ENCODE measurements at regions not wholly inside any gene's neighbourhood (a gene's known extent, or its start where the extent isn't known, plus 50 kb on each side); places are given as distances from the start of the nearest gene placed in this dataset.
A peak's percentile ranks its signal among the peaks of the same experiment; 100 is the strongest.

- no peak for TF ChIP-seq CTCF (IDR thresholded peaks at IDR 0.05)
- H3K27me3 ChIP-seq: peaks cover 0 to 89% of the 10 kb centered on the region in 2 donors
Observed at GRCh38 chr17:79315358-79316105, 240.9 kb downstream of the ENGASE start.

DNA sequence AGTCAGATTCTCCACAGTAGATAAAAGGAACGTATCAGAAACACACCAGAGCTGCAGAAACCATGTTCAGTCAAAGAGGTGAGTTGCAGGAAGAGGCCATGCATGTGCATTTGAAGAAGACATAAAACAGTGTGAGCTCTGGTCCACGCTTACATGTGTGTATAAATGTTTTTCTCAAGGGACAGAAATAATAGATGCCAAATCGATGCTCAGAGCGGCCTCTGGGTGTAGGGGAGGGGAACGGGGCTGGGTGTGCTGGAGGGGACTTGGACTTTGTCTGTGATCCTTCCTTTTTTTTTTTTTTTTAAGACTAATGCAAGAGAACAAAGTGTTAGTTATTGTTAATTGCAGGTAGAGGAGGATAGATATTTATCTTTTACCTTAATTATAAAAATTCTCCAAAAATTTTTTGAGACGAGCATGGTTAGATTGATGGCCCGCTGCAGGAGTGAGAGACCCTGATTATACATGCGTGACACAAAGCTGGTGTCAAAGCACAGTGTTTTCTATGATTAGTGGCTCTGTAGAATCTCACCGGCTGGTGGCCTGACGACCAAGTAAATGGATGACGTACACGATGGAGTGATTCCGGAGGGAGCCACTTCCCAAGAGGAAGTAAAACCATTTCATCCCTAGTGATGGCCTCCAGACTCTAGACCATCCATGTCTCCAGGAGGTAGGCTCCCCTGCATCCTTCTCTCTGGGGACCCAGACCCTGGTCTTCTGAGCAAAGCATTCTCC is 240.2 kb downstream of the ENGASE start:
- Histone ChIP-seq H3K27me3 (peaks cover 0 to 87% of the 10 kb centered on the region in 2 donors), H3K4me3 (no peak overlapping the region), H3K36me3 (no peaks in the 10 kb centered on the region), H3K4me1 (no peaks in the 10 kb centered on the region), H3K9me3 (no peaks in the 10 kb centered on the region), H3K27ac (no peak overlapping the region)
- TF ChIP-seq CTCF (IDR thresholded peaks at IDR 0.05): no peak
- intact Hi-C loops (cut with DNase I; ENCODE audit: low total_unique reads): no loop called here
- no peak for DNase-seq

More at GRCh38 chr17:79315358-79316105, 240.9 kb downstream of the ENGASE start:
- no peak for DNase-seq
- Histone ChIP-seq H3K4me3 (no peak overlapping the region), H3K27ac (no peak overlapping the region), H3K36me3 (no peaks in the 10 kb centered on the region), H3K9me3 (no peaks in the 10 kb centered on the region), H3K4me1 (no peaks in the 10 kb centered on the region)
- intact Hi-C loops (cut with DNase I; ENCODE audit: low total_unique reads): no loop called here

DNA sequence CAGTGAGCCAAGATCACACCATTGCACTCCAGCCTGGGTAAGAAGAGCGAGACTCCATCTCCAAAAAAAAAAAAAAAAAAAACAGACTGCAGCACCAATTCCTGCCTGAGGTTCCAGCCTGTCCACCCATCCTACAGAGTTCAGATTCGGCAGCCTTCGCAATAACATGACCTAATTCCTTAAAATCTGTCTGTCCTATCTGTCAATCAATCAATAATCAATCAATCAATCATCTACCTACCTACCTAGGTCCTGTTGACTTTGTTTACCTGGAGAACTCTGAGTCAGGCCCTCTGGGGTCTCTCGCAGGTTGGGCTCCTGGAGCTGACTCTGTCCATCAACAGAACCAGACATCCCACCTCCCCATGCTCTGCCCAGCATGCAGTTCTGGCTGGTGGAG is 236.7 kb downstream of the ENGASE start:
- H3K4me1 ChIP-seq: peaks cover 0 to 18% (median 10%) of the 10 kb centered on the region in 4 donors
- no peak overlapping the region for H3K27ac ChIP-seq
- H3K36me3 ChIP-seq: no peaks in the 10 kb centered on the region
- no peak overlapping the region for H3K4me3 ChIP-seq
- H3K27me3 ChIP-seq: peaks cover 0 to 61% of the 10 kb centered on the region in 2 donors
- DNase-seq: no peak
- intact Hi-C loops (cut with DNase I; ENCODE audit: low total_unique reads): no loop called here
- H3K9me3 ChIP-seq: no peaks in the 10 kb centered on the region
- TF ChIP-seq CTCF (IDR thresholded peaks at IDR 0.05): no peak

DNA sequence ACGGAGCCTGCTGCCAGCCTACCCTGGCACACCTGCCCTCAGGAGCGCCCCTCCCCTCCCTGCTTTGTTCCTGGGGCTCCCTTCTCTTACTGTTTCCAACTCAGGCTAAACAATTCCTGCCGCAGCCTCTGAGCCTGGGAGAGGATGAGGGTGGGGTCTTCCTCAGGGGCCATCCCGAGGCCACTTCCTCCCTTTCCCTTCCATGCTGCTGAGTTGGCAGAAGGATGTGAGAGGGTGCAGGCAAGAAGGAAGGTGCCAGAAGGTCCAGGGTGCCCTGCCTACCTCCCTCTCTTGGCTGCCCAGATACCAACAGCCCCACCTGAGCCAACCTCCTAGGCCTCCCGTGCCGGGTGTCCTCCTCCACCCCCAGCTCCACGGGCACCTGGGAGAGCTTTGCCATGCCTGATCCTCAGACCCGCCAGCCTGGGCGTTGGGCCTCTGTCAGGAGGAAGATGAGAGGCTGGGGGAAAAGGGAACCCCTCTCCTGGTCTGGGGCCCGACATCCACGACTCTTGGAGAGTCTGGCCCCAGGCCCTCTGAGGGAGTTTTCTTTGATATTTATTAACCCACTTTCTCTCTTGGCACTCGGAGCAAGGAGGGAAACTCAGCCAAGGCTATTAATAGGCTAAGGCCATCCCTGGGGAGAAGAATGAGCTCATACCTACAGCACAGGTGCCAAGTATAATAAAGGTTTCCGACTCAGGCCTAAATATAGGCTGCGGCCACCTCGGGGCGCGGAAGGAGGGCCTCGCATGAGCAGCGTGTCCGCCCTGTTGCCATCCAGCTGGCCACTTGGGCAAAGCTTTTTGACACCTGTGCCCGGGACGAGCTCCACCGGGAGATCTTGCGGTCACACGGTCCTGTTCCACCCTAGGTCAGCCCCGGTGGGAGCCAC is 232.0 kb downstream of the ENGASE start:
- peaks cover 0 to 35% (median 24%) of the 10 kb centered on the region in 4 donors for H3K4me1 ChIP-seq
- peak overlapping the region; percentile 61 to 63 for H3K27ac ChIP-seq
- H3K27me3 ChIP-seq: peaks cover 0 to 17% of the 10 kb centered on the region in 2 donors
- no peak for TF ChIP-seq CTCF (IDR thresholded peaks at IDR 0.05)
- H3K36me3 ChIP-seq: no peaks in the 10 kb centered on the region
- DNase-seq: peak in 1 of 2 donors; percentile 84
- H3K9me3 ChIP-seq: no peaks in the 10 kb centered on the region
- intact Hi-C loops (cut with DNase I; ENCODE audit: low total_unique reads): no loop called here
- peak overlapping the region; percentile 4 to 16 for H3K4me3 ChIP-seq

DNA sequence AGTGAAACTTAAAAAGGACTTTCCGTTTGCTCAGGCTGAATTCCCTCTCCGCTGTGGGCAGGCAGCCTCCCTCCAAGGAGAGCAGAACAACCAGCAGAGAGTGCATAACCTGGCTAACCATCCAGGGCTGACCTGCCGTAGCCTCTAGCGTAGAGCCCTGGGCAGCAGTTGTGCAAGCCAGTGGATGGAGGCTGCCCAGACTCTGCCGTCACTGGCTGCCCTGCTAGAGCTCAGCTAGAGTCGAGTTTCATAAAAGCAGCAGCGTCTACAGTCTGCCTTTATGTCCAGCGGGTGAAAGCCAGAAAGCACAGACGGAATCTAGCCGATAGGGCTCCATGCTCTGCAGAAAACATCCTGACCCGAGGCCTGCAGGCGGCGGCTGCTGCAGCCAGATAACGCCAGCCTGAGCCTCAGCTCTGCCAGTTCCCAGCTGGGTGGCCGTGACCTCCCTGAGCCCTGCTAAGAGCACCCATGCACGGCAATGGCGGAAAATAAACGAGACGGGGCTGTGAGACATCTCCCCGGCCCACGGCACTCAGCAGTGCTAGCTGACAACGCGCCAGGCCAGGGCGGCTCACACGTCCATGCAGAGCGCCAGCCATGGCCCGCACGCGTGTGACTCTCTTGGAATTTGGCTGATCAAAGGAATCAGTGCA is 231.3 kb downstream of the ENGASE start:
- peak in 1 of 2 experiments; percentile 19 for TF ChIP-seq CTCF (IDR thresholded peaks at IDR 0.05)
- peaks cover 0 to 17% of the 10 kb centered on the region in 2 donors for H3K27me3 ChIP-seq
- peak overlapping the region; percentile 4 to 16 for H3K4me3 ChIP-seq
- H3K36me3 ChIP-seq: no peaks in the 10 kb centered on the region
- intact Hi-C loops (cut with DNase I; ENCODE audit: low total_unique reads): no loop called here
- peak overlapping the region; percentile 63 to 67 for H3K27ac ChIP-seq
- H3K9me3 ChIP-seq: no peaks in the 10 kb centered on the region
- H3K4me1 ChIP-seq: peaks cover 0 to 35% (median 24%) of the 10 kb centered on the region in 4 donors
- DNase-seq: peak; percentile 54 to 89
